Ovary (tissue), 3 donors: ENCODE measurements at regions not wholly inside any gene's neighbourhood (a gene's known extent, or its start where the extent isn't known, plus 50 kb on each side); places are given as distances from the start of the nearest gene placed in this dataset.

Source experiments
- CTCF ChIP-seq, 3 donors: fragments of 450-650 bp in 2 of 3; fragments of 200-600 bp in 1 of 3; IDR thresholded peaks; one replicate each; pipeline versions ENCODE4 v1.5.1 to v1.8.0; 2016 to 2022; ENCODE audit warnings: antibody characterized with exemption in 3 of 3, mild to moderate bottlenecking in 1 of 3
- POLR2A ChIP-seq: fragments of 450-650 bp; IDR thresholded peaks from one replicate; pipeline ENCODE4 v1.6.1; 2017; ENCODE audit warnings: antibody characterized with exemption, mild to moderate bottlenecking, moderate library complexity
- donor health status: DM: no; HTN: no; CAD: no.

- TF ChIP-seq POLR2A, result no peak
- TF ChIP-seq CTCF (IDR thresholded peaks at IDR 0.05), result no peak
Observed at GRCh38 chr20:50312682-50313521, 122.3 kb downstream of the CEBPB start.
